Gastroesophageal sphincter (tissue), 3 donors: ENCODE measurements at regions not wholly inside any gene's neighbourhood (a gene's known extent, or its start where the extent isn't known, plus 50 kb on each side); places are given as distances from the start of the nearest gene placed in this dataset.

Experiments used
- CTCF ChIP-seq, 4 experiments: fragments of 200-600 bp in 2 of 4; fragments of 450-650 bp in 2 of 4; sonication (generic) in 1 of 4; IDR thresholded peaks; one replicate each; pipeline ENCODE4 v1.5.1; 2017 to 2019; ENCODE audit warnings: antibody characterized with exemption in 4 of 4, mild to moderate bottlenecking in 2 of 4, moderate library complexity in 2 of 4
- EP300 ChIP-seq: sonication (generic); formaldehyde crosslinking; IDR thresholded peaks from one replicate; pipeline ENCODE4 v1.6.1; 2017; ENCODE audit warnings: antibody characterized with exemption, mild to moderate bottlenecking
- POLR2A ChIP-seq, 2 donors: fragments of 450-650 bp; IDR thresholded peaks; one replicate each; pipeline ENCODE4 v1.6.1; 2017; ENCODE audit warnings: antibody characterized with exemption in 2 of 2, mild to moderate bottlenecking in 2 of 2, moderate library complexity in 1 of 2
- POLR2AphosphoS5 ChIP-seq: sonication (generic); formaldehyde crosslinking; IDR thresholded peaks from one replicate; pipeline ENCODE4 v1.6.1; 2017; ENCODE audit warnings: antibody characterized with exemption

GRCh38 chr13:86914757-86915156 lies 756.4 kb upstream of the SLITRK5 start:
- TF ChIP-seq CTCF (IDR thresholded peaks at IDR 0.05) (no peak), EP300 (no peak), POLR2A (IDR thresholded peaks at IDR 0.05) (no peak), POLR2AphosphoS5 (no peak)
